ENCODE measurements at regions not wholly inside any gene's neighbourhood (a gene's known extent, or its start where the extent isn't known, plus 50 kb on each side); places are given as distances from the start of the nearest gene placed in this dataset.
A peak's percentile ranks its signal among the peaks of the same experiment; 100 is the strongest.

GRCh38 chr6:106035655-106036054 is 50.5 kb upstream of the PRDM1 start:
- ATAC-seq (no peak), DNase-seq (no peak)
- H3K9me3 Mint-ChIP-seq: peaks cover 0 to 22% (median 17%) of the 10 kb centered on the region in 9 donors
- H3K27me3 Mint-ChIP-seq: peaks cover 1 to 30% (median 7%) of the 10 kb centered on the region in 5 donors
- H3K27ac Mint-ChIP-seq: no peak overlapping the region
- no peak overlapping the region for H3K4me3 Mint-ChIP-seq
- POLR2A ChIA-PET: no interaction called here
- peaks cover 0 to 16% (median 13%) of the 10 kb centered on the region in 3 donors for H3K36me3 Mint-ChIP-seq
- peaks cover 0 to 2% (median 0%) of the 10 kb centered on the region in 4 donors for H3K4me1 Mint-ChIP-seq

DNA sequence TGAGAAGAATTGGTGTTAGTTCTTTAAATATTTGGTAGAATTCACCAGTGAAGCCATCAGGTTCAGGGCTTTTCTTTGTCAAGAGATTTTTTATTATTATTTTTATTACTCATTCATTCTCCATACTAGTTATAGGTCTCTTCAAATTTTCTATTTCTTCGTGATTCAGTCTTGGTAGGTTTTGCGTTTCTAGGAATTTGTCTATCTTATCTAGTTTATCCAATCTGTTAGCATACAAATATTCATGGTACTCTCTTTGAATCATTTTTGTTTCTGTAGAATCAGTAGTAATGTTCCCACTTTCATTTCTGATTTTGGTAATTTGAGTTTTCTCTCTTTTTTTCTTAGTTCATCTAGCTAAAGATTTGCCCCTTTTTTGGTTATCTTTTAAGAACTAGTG is 52.3 kb upstream of the PRDM1 start:
- Mint-ChIP-seq H3K36me3 (peaks cover 0 to 16% (median 13%) of the 10 kb centered on the region in 3 donors), H3K4me1 (peaks cover 0 to 2% (median 0%) of the 10 kb centered on the region in 4 donors), H3K27ac (no peak overlapping the region), H3K27me3 (peaks cover 9 to 48% (median 11%) of the 10 kb centered on the region in 5 donors), H3K9me3 (peaks cover 0 to 21% (median 17%) of the 10 kb centered on the region in 9 donors), H3K4me3 (no peak overlapping the region)
- DNase-seq (no peak), ATAC-seq (no peak)
- POLR2A ChIA-PET: no interaction called here

- Mint-ChIP-seq H3K9me3 (no peaks in the 10 kb centered on the region), H3K36me3 (no peaks in the 10 kb centered on the region), H3K27ac (no peak overlapping the region), H3K4me1 (peaks cover 6 to 12% (median 9%) of the 10 kb centered on the region in 4 donors), H3K4me3 (no peak overlapping the region), H3K27me3 (peaks cover 14 to 68% (median 22%) of the 10 kb centered on the region in 5 donors)
- DNase-seq: no peak
- POLR2A ChIA-PET: no interaction called here
- no peak for ATAC-seq
Measured at GRCh38 chr6:106027758-106028157, 58.4 kb upstream of the PRDM1 start.

- peaks cover 6 to 12% (median 9%) of the 10 kb centered on the region in 4 donors for H3K4me1 Mint-ChIP-seq
- POLR2A ChIA-PET: no interaction called here
- no peak for DNase-seq
- no peak for ATAC-seq
- peak overlapping the region in 1 of 10 donors; percentile 5 for H3K27ac Mint-ChIP-seq
- H3K36me3 Mint-ChIP-seq: no peaks in the 10 kb centered on the region
- peaks cover 14 to 71% (median 23%) of the 10 kb centered on the region in 5 donors for H3K27me3 Mint-ChIP-seq
- H3K9me3 Mint-ChIP-seq: no peaks in the 10 kb centered on the region
- peak overlapping the region in 2 of 10 donors; percentile 1 to 5 for H3K4me3 Mint-ChIP-seq
Measured at GRCh38 chr6:106026748-106027715, 59.1 kb upstream of the PRDM1 start.

DNA sequence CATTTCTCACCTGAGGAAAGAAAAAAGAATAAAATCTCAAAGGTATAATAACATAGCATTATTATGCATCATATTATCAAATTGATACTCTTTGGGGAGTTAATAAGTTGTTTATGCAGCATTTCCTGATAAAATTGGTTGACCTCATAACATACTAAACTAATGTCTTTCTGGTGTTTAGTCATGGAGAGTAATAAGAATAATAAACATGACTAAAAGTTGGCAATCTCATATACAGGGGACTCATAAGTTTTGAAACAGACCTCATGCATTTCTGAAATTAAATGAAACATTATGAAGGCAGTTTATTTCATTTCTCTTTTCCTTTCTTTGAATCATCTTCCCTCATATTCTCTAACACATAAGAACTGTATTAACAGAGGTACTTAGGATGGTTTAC is 60.5 kb upstream of the PRDM1 start:
- Mint-ChIP-seq H3K4me1 (peaks cover 5 to 12% (median 9%) of the 10 kb centered on the region in 4 donors), H3K4me3 (no peak overlapping the region), H3K9me3 (no peaks in the 10 kb centered on the region), H3K27me3 (peaks cover 14 to 59% (median 23%) of the 10 kb centered on the region in 5 donors), H3K27ac (no peak overlapping the region), H3K36me3 (no peaks in the 10 kb centered on the region)
- POLR2A ChIA-PET: no interaction called here
- no peak for DNase-seq
- no peak for ATAC-seq

GRCh38 chr6:106022801-106023200 is 63.3 kb upstream of the PRDM1 start:
- DNase-seq (no peak), ATAC-seq (no peak)
- Mint-ChIP-seq H3K36me3 (no peaks in the 10 kb centered on the region), H3K27me3 (peaks cover 6 to 31% (median 13%) of the 10 kb centered on the region in 5 donors), H3K27ac (no peak overlapping the region), H3K9me3 (no peaks in the 10 kb centered on the region), H3K4me3 (no peak overlapping the region), H3K4me1 (peaks cover 5 to 12% (median 9%) of the 10 kb centered on the region in 4 donors)
- POLR2A ChIA-PET: no interaction called here

- Mint-ChIP-seq H3K4me1 (peaks cover 0 to 1% (median 0%) of the 10 kb centered on the region in 4 donors), H3K4me3 (no peak overlapping the region), H3K27ac (no peak overlapping the region), H3K27me3 (peaks cover 3 to 18% (median 9%) of the 10 kb centered on the region in 5 donors), H3K9me3 (no peaks in the 10 kb centered on the region), H3K36me3 (no peaks in the 10 kb centered on the region)
- DNase-seq (no peak), ATAC-seq (no peak)
- POLR2A ChIA-PET: no interaction called here
Measured at GRCh38 chr6:106017454-106017853, 68.7 kb upstream of the PRDM1 start.

DNA sequence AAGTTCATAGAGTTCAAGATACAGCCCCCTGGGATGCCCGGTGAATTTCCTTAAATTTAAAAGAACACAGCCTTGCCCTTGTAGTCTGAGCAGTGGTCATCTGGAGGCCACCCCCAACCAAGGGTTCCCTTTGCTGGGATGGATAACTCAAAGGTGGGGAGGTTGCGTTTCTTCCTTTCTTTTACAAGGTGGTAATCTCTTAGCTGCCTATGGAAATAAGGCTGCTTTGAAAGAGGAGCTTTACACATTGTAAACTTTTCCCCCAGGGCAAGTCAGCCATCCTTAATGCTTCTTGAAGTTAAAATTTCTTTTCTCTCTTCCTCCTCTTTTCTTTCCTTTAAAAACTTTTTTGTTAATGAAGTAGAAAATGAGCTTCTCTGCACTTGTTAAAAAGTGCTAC is 71.2 kb upstream of the PRDM1 start:
- Mint-ChIP-seq H3K36me3 (no peaks in the 10 kb centered on the region), H3K27ac (no peak overlapping the region), H3K4me1 (peaks cover 0 to 2% (median under 1%) of the 10 kb centered on the region in 4 donors), H3K27me3 (peaks cover 3 to 17% (median 14%) of the 10 kb centered on the region in 5 donors), H3K4me3 (no peak overlapping the region), H3K9me3 (no peaks in the 10 kb centered on the region)
- ATAC-seq: no peak
- DNase-seq: no peak
- POLR2A ChIA-PET: no interaction called here

- no peak for DNase-seq
- peaks cover 5 to 19% (median 13%) of the 10 kb centered on the region in 5 donors for H3K27me3 Mint-ChIP-seq
- peak overlapping the region in 1 of 10 donors; percentile 29 for H3K27ac Mint-ChIP-seq
- no peak overlapping the region for H3K4me3 Mint-ChIP-seq
- H3K36me3 Mint-ChIP-seq: no peaks in the 10 kb centered on the region
- ATAC-seq: no peak
- H3K4me1 Mint-ChIP-seq: peaks cover 0 to 2% (median under 1%) of the 10 kb centered on the region in 4 donors
- H3K9me3 Mint-ChIP-seq: no peaks in the 10 kb centered on the region
- POLR2A ChIA-PET: interaction anchor here (0.6 kb wide), 1 partner anchor 8 kb away, joined by 5 read pairs; no protein-coding TSS in a partner anchor
Measured at GRCh38 chr6:106011476-106011875, 74.7 kb upstream of the PRDM1 start.

DNA sequence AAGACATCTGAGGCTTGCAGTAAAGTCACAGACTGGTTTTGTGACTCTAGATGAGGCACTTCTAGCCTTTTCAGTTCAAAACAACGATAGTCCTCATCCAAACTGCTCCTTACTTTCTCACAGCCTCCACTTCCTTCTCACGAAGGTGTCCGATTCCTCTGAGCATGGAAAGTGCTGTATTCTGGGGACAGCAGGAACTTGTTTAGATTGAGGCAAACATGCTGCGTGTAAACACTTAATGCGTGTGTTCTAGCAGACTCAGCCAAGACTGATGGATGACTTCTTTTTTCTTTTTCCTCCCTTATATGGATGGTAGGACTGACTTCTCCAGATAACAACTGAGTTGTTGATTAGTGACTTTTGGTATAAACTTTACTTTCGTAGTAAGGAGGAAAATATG is 80.2 kb upstream of the PRDM1 start:
- Mint-ChIP-seq H3K4me3 (no peak overlapping the region), H3K4me1 (no peaks in the 10 kb centered on the region), H3K27ac (no peak overlapping the region), H3K36me3 (no peaks in the 10 kb centered on the region), H3K27me3 (peaks cover 21 to 48% (median 34%) of the 10 kb centered on the region in 5 donors), H3K9me3 (no peaks in the 10 kb centered on the region)
- ATAC-seq (no peak), DNase-seq (no peak)
- POLR2A ChIA-PET: no interaction called here

DNA sequence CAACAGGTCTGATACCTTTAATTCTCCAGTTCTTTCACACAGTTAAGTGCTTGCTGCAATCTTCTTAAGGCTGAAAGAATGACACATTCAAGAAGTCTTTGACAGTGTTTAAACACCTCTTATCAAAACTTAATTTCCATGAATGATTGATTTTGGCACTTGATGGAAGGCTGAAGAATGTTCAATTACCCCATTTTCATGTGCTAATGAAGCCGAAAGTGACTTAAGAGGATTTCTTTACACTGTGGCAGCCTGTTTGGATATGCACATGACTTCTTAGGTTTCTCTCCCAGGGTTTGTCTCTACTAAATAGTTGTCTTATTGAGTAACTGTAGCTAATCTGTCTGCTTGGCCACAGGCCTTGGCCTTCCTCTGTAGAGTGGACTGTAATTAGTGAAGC is 81.1 kb upstream of the PRDM1 start:
- Mint-ChIP-seq H3K36me3 (no peaks in the 10 kb centered on the region), H3K4me3 (no peak overlapping the region), H3K4me1 (no peaks in the 10 kb centered on the region), H3K9me3 (no peaks in the 10 kb centered on the region), H3K27me3 (peaks cover 24 to 54% (median 35%) of the 10 kb centered on the region in 5 donors), H3K27ac (no peak overlapping the region)
- POLR2A ChIA-PET: no interaction called here
- no peak for ATAC-seq
- DNase-seq: no peak

DNA sequence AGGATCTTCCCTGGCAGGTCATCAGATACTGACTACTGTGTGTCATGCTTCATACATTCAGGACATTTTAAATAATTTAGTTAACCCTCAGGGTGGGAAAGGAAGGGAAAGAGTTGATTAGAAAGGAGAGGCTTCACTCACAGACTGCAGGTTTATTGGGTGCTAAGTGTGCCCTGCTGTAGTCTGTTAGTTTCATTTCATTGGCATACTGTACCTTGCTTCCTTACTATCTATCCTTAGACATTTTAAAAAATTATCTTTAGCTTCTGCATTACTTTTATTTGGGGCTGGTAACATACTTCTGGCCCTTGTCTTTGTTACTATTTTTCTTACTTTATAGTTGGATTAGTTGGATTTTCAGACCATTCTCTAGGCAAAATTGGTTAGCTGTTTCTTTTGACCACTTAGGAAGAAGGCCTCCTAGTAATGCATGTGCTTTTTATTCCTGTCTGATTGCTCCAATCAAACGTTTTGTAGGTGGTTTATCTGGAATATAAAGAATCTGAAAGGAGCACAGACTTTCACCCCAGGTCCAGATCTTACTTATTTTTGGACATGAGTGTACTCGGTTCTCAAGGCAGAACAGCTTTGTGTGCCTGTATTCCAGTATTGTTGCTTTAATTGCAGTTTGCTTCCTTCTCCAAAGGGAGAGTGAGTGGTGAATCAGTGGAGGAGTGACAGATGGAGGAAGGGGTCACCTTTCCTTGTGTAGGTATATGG is 82.7 kb upstream of the PRDM1 start:
- no peak overlapping the region for H3K4me3 Mint-ChIP-seq
- no peaks in the 10 kb centered on the region for H3K4me1 Mint-ChIP-seq
- POLR2A ChIA-PET: no interaction called here
- ATAC-seq (no peak), DNase-seq (no peak)
- no peaks in the 10 kb centered on the region for H3K9me3 Mint-ChIP-seq
- no peaks in the 10 kb centered on the region for H3K36me3 Mint-ChIP-seq
- H3K27ac Mint-ChIP-seq: no peak overlapping the region
- peaks cover 28 to 62% (median 35%) of the 10 kb centered on the region in 5 donors for H3K27me3 Mint-ChIP-seq

GRCh38 chr6:106002005-106002404 is 84.1 kb upstream of the PRDM1 start:
- no peak overlapping the region for H3K4me3 Mint-ChIP-seq
- no peak for DNase-seq
- no peak for ATAC-seq
- peaks cover 31 to 67% (median 47%) of the 10 kb centered on the region in 5 donors for H3K27me3 Mint-ChIP-seq
- H3K9me3 Mint-ChIP-seq: peaks cover 0 to 2% (median 0%) of the 10 kb centered on the region in 9 donors
- POLR2A ChIA-PET: interaction anchor here (0.6 kb wide), 1 partner anchor 274 kb away, joined by 6 read pairs; no protein-coding TSS in a partner anchor
- H3K36me3 Mint-ChIP-seq: no peaks in the 10 kb centered on the region
- no peaks in the 10 kb centered on the region for H3K4me1 Mint-ChIP-seq
- no peak overlapping the region for H3K27ac Mint-ChIP-seq
